BLaER1 (cell line): ENCODE measurements at regions not wholly inside any gene's neighbourhood (a gene's known extent, or its start where the extent isn't known, plus 50 kb on each side); places are given as distances from the start of the nearest gene placed in this dataset.

Experiments
- H3K27ac ChIP-seq: shearing (Covaris generic); formaldehyde crosslinking; 2 replicates; pipeline ENCODE4 v1.8.1; 2022
- H3K27me3 ChIP-seq: shearing (Covaris generic); formaldehyde crosslinking; 2 replicates; pipeline ENCODE4 v1.8.1; 2022
- H3K36me3 ChIP-seq: shearing (Covaris generic); formaldehyde crosslinking; 2 replicates; pipeline ENCODE4 v1.8.1; 2022
- H3K4me1 ChIP-seq: shearing (Covaris generic); formaldehyde crosslinking; 2 replicates; pipeline ENCODE4 v1.8.1; 2022
- H3K4me2 ChIP-seq: shearing (Covaris generic); formaldehyde crosslinking; 2 replicates; pipeline ENCODE4 v1.8.1; 2022
- H3K4me3 ChIP-seq: shearing (Covaris generic); formaldehyde crosslinking; 2 replicates; pipeline ENCODE4 v1.8.1; 2022
- H3K9ac ChIP-seq: shearing (Covaris generic); formaldehyde crosslinking; 2 replicates; pipeline ENCODE4 v1.8.1; 2022
- H3K9me3 ChIP-seq: shearing (Covaris generic); formaldehyde crosslinking; 2 replicates; pipeline ENCODE4 v1.8.1; 2022
- H4K20me1 ChIP-seq: shearing (Covaris generic); formaldehyde crosslinking; 2 replicates; pipeline ENCODE4 v1.8.1; 2022
- Cebpa-rat ChIP-seq: shearing (Covaris generic); IDR thresholded peaks from 2 replicates; pipeline ENCODE4 v1.8.1; 2022

- Histone ChIP-seq H3K4me1 (no peaks in the 10 kb centered on the region), H3K4me2 (no peak overlapping the region), H3K27me3 (no peaks in the 10 kb centered on the region), H3K4me3 (no peak overlapping the region), H4K20me1 (no peaks in the 10 kb centered on the region), H3K9me3 (peaks cover 17% of the 10 kb centered on the region), H3K27ac (no peak overlapping the region), H3K36me3 (no peaks in the 10 kb centered on the region), H3K9ac (no peak overlapping the region)
- no peak for TF ChIP-seq Cebpa-rat
These were observed 204.2 kb downstream of the NFKBIZ start for GRCh38 chr3:102053375-102053989.

- no peaks in the 10 kb centered on the region for H3K27me3 ChIP-seq
- TF ChIP-seq Cebpa-rat, result no peak
- H4K20me1 ChIP-seq, result no peaks in the 10 kb centered on the region
- H3K4me2 ChIP-seq, result no peak overlapping the region
- no peak overlapping the region for H3K27ac ChIP-seq
- H3K9ac ChIP-seq, result no peak overlapping the region
- peaks cover 5% of the 10 kb centered on the region; the same call in 1 of the 2 replicates for H3K4me1 ChIP-seq
- no peak overlapping the region for H3K4me3 ChIP-seq
- H3K36me3 ChIP-seq, result no peaks in the 10 kb centered on the region
- H3K9me3 ChIP-seq, result peaks cover 13% of the 10 kb centered on the region; the same call in 1 of the 2 replicates
These were observed 205.3 kb downstream of the NFKBIZ start for GRCh38 chr3:102054543-102055080.

- H4K20me1 ChIP-seq, result no peaks in the 10 kb centered on the region
- H3K27ac ChIP-seq, result no peak overlapping the region
- H3K36me3 ChIP-seq, result no peaks in the 10 kb centered on the region
- H3K27me3 ChIP-seq, result no peaks in the 10 kb centered on the region
- no peak overlapping the region for H3K9ac ChIP-seq
- H3K4me3 ChIP-seq, result no peak overlapping the region
- H3K9me3 ChIP-seq, result no peaks in the 10 kb centered on the region
- peaks cover 7% of the 10 kb centered on the region; the same call in 1 of the 2 replicates for H3K4me1 ChIP-seq
- TF ChIP-seq Cebpa-rat, result no peak
- no peak overlapping the region for H3K4me2 ChIP-seq
These were observed 208.6 kb downstream of the NFKBIZ start for GRCh38 chr3:102057781-102058421.

- no peaks in the 10 kb centered on the region for H3K9me3 ChIP-seq
- H3K27me3 ChIP-seq, result no peaks in the 10 kb centered on the region
- no peaks in the 10 kb centered on the region for H4K20me1 ChIP-seq
- no peak overlapping the region for H3K9ac ChIP-seq
- H3K36me3 ChIP-seq, result no peaks in the 10 kb centered on the region
- H3K4me3 ChIP-seq, result no peak overlapping the region
- H3K4me1 ChIP-seq, result peaks cover 7% of the 10 kb centered on the region; the same call in 1 of the 2 replicates
- TF ChIP-seq Cebpa-rat, result no peak
- peak overlapping the region; percentile 14; the same call in 1 of the 2 replicates for H3K4me2 ChIP-seq
- H3K27ac ChIP-seq, result no peak overlapping the region
These were observed 210.0 kb downstream of the NFKBIZ start for GRCh38 chr3:102059145-102059943.

- Histone ChIP-seq H3K4me1 (peaks cover 7% of the 10 kb centered on the region; the same call in 1 of the 2 replicates), H3K27me3 (no peaks in the 10 kb centered on the region), H4K20me1 (no peaks in the 10 kb centered on the region), H3K36me3 (no peaks in the 10 kb centered on the region), H3K4me2 (no peak overlapping the region), H3K27ac (no peak overlapping the region), H3K9ac (no peak overlapping the region), H3K4me3 (no peak overlapping the region), H3K9me3 (no peaks in the 10 kb centered on the region)
- no peak for TF ChIP-seq Cebpa-rat
These were observed 211.5 kb downstream of the NFKBIZ start for GRCh38 chr3:102060814-102061213.

- H3K27ac ChIP-seq, result no peak overlapping the region
- H4K20me1 ChIP-seq, result no peaks in the 10 kb centered on the region
- H3K9me3 ChIP-seq, result no peaks in the 10 kb centered on the region
- no peaks in the 10 kb centered on the region for H3K27me3 ChIP-seq
- H3K36me3 ChIP-seq, result no peaks in the 10 kb centered on the region
- H3K4me3 ChIP-seq, result no peak overlapping the region
- H3K4me1 ChIP-seq, result peaks cover 7% of the 10 kb centered on the region; the same call in 1 of the 2 replicates
- H3K4me2 ChIP-seq, result no peak overlapping the region
- TF ChIP-seq Cebpa-rat, result no peak
- H3K9ac ChIP-seq, result no peak overlapping the region
These were observed 214.3 kb downstream of the NFKBIZ start for GRCh38 chr3:102063572-102063971.

GRCh38 chr3:102066470-102066869 is 217.2 kb downstream of the NFKBIZ start:
- Histone ChIP-seq H3K27ac (no peak overlapping the region), H4K20me1 (no peaks in the 10 kb centered on the region), H3K4me3 (no peak overlapping the region), H3K9me3 (no peaks in the 10 kb centered on the region), H3K9ac (no peak overlapping the region), H3K27me3 (no peaks in the 10 kb centered on the region), H3K36me3 (no peaks in the 10 kb centered on the region), H3K4me1 (no peaks in the 10 kb centered on the region), H3K4me2 (no peak overlapping the region)
- no peak for TF ChIP-seq Cebpa-rat

GRCh38 chr3:102068327-102068726 is 219.0 kb downstream of the NFKBIZ start:
- no peaks in the 10 kb centered on the region for H4K20me1 ChIP-seq
- H3K9ac ChIP-seq, result no peak overlapping the region
- TF ChIP-seq Cebpa-rat, result no peak
- no peak overlapping the region for H3K27ac ChIP-seq
- no peak overlapping the region for H3K4me2 ChIP-seq
- H3K9me3 ChIP-seq, result no peaks in the 10 kb centered on the region
- H3K36me3 ChIP-seq, result no peaks in the 10 kb centered on the region
- H3K27me3 ChIP-seq, result no peaks in the 10 kb centered on the region
- no peak overlapping the region for H3K4me3 ChIP-seq
- no peaks in the 10 kb centered on the region for H3K4me1 ChIP-seq

GRCh38 chr3:102068736-102069135 is 219.4 kb downstream of the NFKBIZ start:
- H3K4me1 ChIP-seq, result no peaks in the 10 kb centered on the region
- H3K9me3 ChIP-seq, result no peaks in the 10 kb centered on the region
- H3K36me3 ChIP-seq, result no peaks in the 10 kb centered on the region
- no peaks in the 10 kb centered on the region for H3K27me3 ChIP-seq
- H3K27ac ChIP-seq, result no peak overlapping the region
- no peak overlapping the region for H3K9ac ChIP-seq
- H3K4me3 ChIP-seq, result no peak overlapping the region
- no peak overlapping the region for H3K4me2 ChIP-seq
- H4K20me1 ChIP-seq, result no peaks in the 10 kb centered on the region
- no peak for TF ChIP-seq Cebpa-rat
